ENCODE measurements at regions not wholly inside any gene's neighbourhood (a gene's known extent, or its start where the extent isn't known, plus 50 kb on each side); places are given as distances from the start of the nearest gene placed in this dataset.

- no peaks in the 10 kb centered on the region for H3K36me3 Mint-ChIP-seq
- peaks cover 10 to 27% (median 13%) of the 10 kb centered on the region in 7 donors for H3K9me3 Mint-ChIP-seq
- intact Hi-C loops (cut with micrococcal nuclease) = no loop called here
Measured at GRCh38 chr6:9627916-9628315, 787.0 kb downstream of the TFAP2A start.

GRCh38 chr6:9623985-9624384, 790.9 kb downstream of the TFAP2A start:
- Histone ChIP-seq H3K27me3 (ENCODE audit: control insufficient read depth in 2 of 2, insufficient read depth in 2 of 2, low read length in 2 of 2) (no peaks in the 10 kb centered on the region), H2AFZ (ENCODE audit: insufficient read depth, low read depth, low read length, poor library complexity, severe bottlenecking) (no peak overlapping the region), H4K20me1 (ENCODE audit: insufficient read depth, low read length) (no peaks in the 10 kb centered on the region), H3K4me2 (replicated peaks; ENCODE audit: extremely low read depth, low read length, poor library complexity, severe bottlenecking) (no peak overlapping the region), H3K4me3 (replicated peaks in 1 of 3; ENCODE audit: low read depth in 2 of 3, low read length in 3 of 3) (no peak overlapping the region), H3K79me2 (ENCODE audit: insufficient read depth, low read length) (no peaks in the 10 kb centered on the region), H3K36me3 (replicated peaks in 1 of 2; ENCODE audit: control insufficient read depth in 1 of 2, insufficient read depth in 2 of 2, low read length in 2 of 2) (no peaks in the 10 kb centered on the region), H3K4me1 (ENCODE audit: control insufficient read depth in 1 of 2, insufficient read depth in 2 of 2, low read length in 2 of 2) (peaks cover 0 to 4% of the 10 kb centered on the region in 2 donors), H3K27ac (ENCODE audit: low read depth in 1 of 2, low read length in 2 of 2) (no peak overlapping the region), H3K9ac (ENCODE audit: insufficient read depth, low read length, poor library complexity, severe bottlenecking) (no peak overlapping the region), H3K9me3 (replicated peaks in 1 of 2; ENCODE audit: control insufficient read depth in 1 of 2, insufficient read depth in 1 of 2, low read length in 2 of 2) (peaks cover 4 to 11% of the 10 kb centered on the region in 2 donors)
- intact Hi-C loops (cut with micrococcal nuclease) = no loop called here
- H3K4me3 Mint-ChIP-seq = no peak overlapping the region
- TF ChIP-seq CTCF (IDR thresholded peaks at IDR 0.05) = no peak
- no peaks in the 10 kb centered on the region for H3K36me3 Mint-ChIP-seq
- H3K27me3 Mint-ChIP-seq (ENCODE audit: low read depth in 3 of 3) = peaks cover 0 to 7% (median 0%) of the 10 kb centered on the region in 3 donors
- peaks cover 4% of the 10 kb centered on the region for H3K4me1 Mint-ChIP-seq
- DNase-seq = no peak
- no peak overlapping the region for H3K27ac Mint-ChIP-seq
- peaks cover 4 to 10% (median 6%) of the 10 kb centered on the region in 7 donors for H3K9me3 Mint-ChIP-seq
- 80% methylated on average over 1 of the region's 3 CpGs for WGBS (ENCODE audit: insufficient coverage)

More at GRCh38 chr6:9627916-9628315, 787.0 kb downstream of the TFAP2A start:
- Mint-ChIP-seq H3K27ac (no peak overlapping the region), H3K4me3 (no peak overlapping the region), H3K4me1 (peaks cover 7% of the 10 kb centered on the region), H3K27me3 (ENCODE audit: low read depth in 3 of 3) (no peaks in the 10 kb centered on the region)
- H2AFZ ChIP-seq (ENCODE audit: insufficient read depth, low read depth, low read length, poor library complexity, severe bottlenecking) = no peak overlapping the region
- no peak for TF ChIP-seq CTCF (IDR thresholded peaks at IDR 0.05)
- H3K79me2 ChIP-seq (ENCODE audit: insufficient read depth, low read length) = no peaks in the 10 kb centered on the region
- H3K4me2 ChIP-seq (replicated peaks; ENCODE audit: extremely low read depth, low read length, poor library complexity, severe bottlenecking) = no peak overlapping the region
- peaks cover 19 to 29% of the 10 kb centered on the region in 2 donors for H3K9me3 ChIP-seq (replicated peaks in 1 of 2; ENCODE audit: control insufficient read depth in 1 of 2, insufficient read depth in 1 of 2, low read length in 2 of 2)
- no peak overlapping the region for H3K27ac ChIP-seq (ENCODE audit: low read depth in 1 of 2, low read length in 2 of 2)
- no peak overlapping the region for H3K9ac ChIP-seq (ENCODE audit: insufficient read depth, low read length, poor library complexity, severe bottlenecking)
- H3K36me3 ChIP-seq (replicated peaks in 1 of 2; ENCODE audit: control insufficient read depth in 1 of 2, insufficient read depth in 2 of 2, low read length in 2 of 2) = no peaks in the 10 kb centered on the region
- no peak for DNase-seq
- H3K4me3 ChIP-seq (replicated peaks in 1 of 3; ENCODE audit: low read depth in 2 of 3, low read length in 3 of 3) = no peak overlapping the region
- WGBS (ENCODE audit: insufficient coverage) = 82% methylated on average over 3 of the region's 3 CpGs
- no peaks in the 10 kb centered on the region for H3K27me3 ChIP-seq (ENCODE audit: control insufficient read depth in 2 of 2, insufficient read depth in 2 of 2, low read length in 2 of 2)
- peaks cover 0 to 4% of the 10 kb centered on the region in 2 donors for H3K4me1 ChIP-seq (ENCODE audit: control insufficient read depth in 1 of 2, insufficient read depth in 2 of 2, low read length in 2 of 2)
- no peaks in the 10 kb centered on the region for H4K20me1 ChIP-seq (ENCODE audit: insufficient read depth, low read length)
